GM12878 (cell line): ENCODE measurements at regions not wholly inside any gene's neighbourhood (a gene's known extent, or its start where the extent isn't known, plus 50 kb on each side); places are given as distances from the start of the nearest gene placed in this dataset.

Experiments used
- ATF7 ChIP-seq: fragments of 450-650 bp; IDR thresholded peaks from 2 replicates; pipeline ENCODE4 v1.6.1; 2016; ENCODE audit warnings: low read depth, mild to moderate bottlenecking
- CEBPB ChIP-seq, 2 experiments: fragments of 150-350 bp in 1 of 2; IDR thresholded peaks; 2 replicates each; pipeline ENCODE4 v1.6.1; 2012 to 2014; ENCODE audit warnings: low read depth in 2 of 2, low read length in 2 of 2, borderline replicate concordance in 1 of 2, inconsistent platforms in 1 of 2
- EGR1 ChIP-seq, 2 experiments: IDR thresholded peaks; 1 replicate in 1 of 2; 2 replicates in 1 of 2; pipeline ENCODE4 v1.6.1; 2011 to 2012; ENCODE audit warnings: low read depth in 2 of 2, low read length in 2 of 2, borderline replicate concordance in 1 of 2, mild to moderate bottlenecking in 1 of 2, moderate library complexity in 1 of 2
- EZH2 ChIP-seq: IDR thresholded peaks from 2 replicates; pipeline ENCODE4 v1.6.1; 2012; ENCODE audit warnings: low read depth, mild to moderate bottlenecking, control low read depth, inconsistent platforms, low read length, borderline replicate concordance; ENCODE audit not compliant: control insufficient read depth
- NFXL1 ChIP-seq: fragments of 450-650 bp; IDR thresholded peaks from 2 replicates; pipeline ENCODE4 v1.6.1; 2017; ENCODE audit warnings: antibody characterized with exemption, mild to moderate bottlenecking, borderline replicate concordance
- POLR2A ChIP-seq: IDR thresholded peaks from 2 replicates; pipeline ENCODE4 v1.6.1; 2011; ENCODE audit warnings: low read depth, mild to moderate bottlenecking, low read length
- POLR2AphosphoS5 ChIP-seq: IDR thresholded peaks from 2 replicates; pipeline ENCODE4 v1.6.1; 2011; ENCODE audit warnings: mild to moderate bottlenecking, low read length, inconsistent platforms
- SPI1 ChIP-seq: IDR thresholded peaks from 2 replicates; pipeline ENCODE4 v1.6.1; 2011; ENCODE audit warnings: low read depth, mild to moderate bottlenecking, low read length, moderate library complexity, borderline replicate concordance; ENCODE audit not compliant: insufficient read depth

DNA sequence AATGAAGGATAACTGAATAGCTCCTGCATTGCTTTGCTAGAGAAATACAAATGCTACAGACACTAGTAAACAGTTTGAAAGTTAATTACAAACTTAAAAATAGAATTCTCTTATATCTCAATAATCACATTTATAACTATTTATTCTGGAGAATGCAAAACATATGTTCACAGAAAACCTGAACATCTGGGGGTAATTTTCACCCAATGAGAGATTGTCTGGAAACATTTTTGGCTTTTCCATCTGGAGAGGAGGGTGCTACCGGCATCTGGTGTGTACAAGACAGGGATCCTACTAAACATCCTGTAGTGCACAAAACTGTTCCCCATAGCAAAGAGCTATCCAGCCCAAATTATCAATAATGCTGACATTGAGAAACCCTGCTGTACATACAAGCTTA, 378.4 kb upstream of the CHORDC1 start:
- no peak for TF ChIP-seq POLR2A
- no peak for TF ChIP-seq ATF7
- no peak for TF ChIP-seq NFXL1
- TF ChIP-seq EZH2 = no peak
- TF ChIP-seq SPI1 = no peak
- TF ChIP-seq CEBPB (IDR thresholded peaks at IDR 0.05; ENCODE audit: borderline replicate concordance in 1 of 2, low read depth in 2 of 2, low read length in 2 of 2) = no peak
- TF ChIP-seq EGR1 (IDR thresholded peaks at IDR 0.05; ENCODE audit: borderline replicate concordance in 1 of 2, low read depth in 2 of 2, low read length in 2 of 2) = no peak
- no peak for TF ChIP-seq POLR2AphosphoS5
